ENCODE measurements at regions not wholly inside any gene's neighbourhood (a gene's known extent, or its start where the extent isn't known, plus 50 kb on each side); places are given as distances from the start of the nearest gene placed in this dataset.

DNA sequence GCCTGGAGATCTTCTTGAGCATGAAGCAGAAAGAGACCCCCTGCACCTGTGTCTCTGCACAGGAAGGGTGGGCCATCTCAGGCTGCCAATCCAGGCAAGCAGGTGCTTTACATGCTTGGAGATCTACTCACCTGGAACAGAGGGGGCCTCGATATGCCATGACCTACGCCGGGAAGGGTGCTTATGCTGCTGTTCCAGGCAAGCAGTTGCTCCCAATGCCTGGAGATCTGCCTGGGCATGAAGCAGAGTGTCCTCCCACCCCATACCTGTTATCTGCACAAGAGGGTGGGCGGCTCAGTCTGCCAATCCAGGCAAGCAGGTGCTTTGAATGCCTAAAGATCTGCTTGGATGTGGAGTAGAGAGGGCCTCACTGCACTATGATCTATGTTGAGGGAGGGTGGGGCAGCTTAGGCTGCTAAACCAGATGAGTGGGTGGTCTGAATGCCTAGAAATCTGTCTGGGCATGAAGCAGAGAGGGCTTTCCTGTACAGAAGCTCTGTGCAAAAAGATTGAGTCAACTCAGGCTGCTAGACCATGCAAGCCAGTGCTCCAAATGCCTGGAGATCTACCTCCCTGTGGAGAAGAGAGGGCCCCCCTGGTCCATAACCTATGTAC lies 104.5 kb upstream of the QRFPR start (continued):
- TF ChIP-seq CTCF (conservative IDR thresholded peaks at IDR 0.05; ENCODE audit: low read depth in 2 of 2) (no peak), POLR2AphosphoS5 (IDR thresholded peaks at IDR 0.05; ENCODE audit: low read depth) (no peak), JUNB (IDR thresholded peaks at IDR 0.05; ENCODE audit: unreplicated experiment) (no peak), EZH2phosphoT487 (IDR thresholded peaks at IDR 0.05; ENCODE audit: unreplicated experiment) (no peak), STAT1 (IDR thresholded peaks at IDR 0.05; ENCODE audit: unreplicated experiment) (no peak), CREB1 (CRISPR knock-in tag; IDR thresholded peaks at IDR 0.05; ENCODE audit: low read depth) (no peak)

- H2AFZ ChIP-seq, result peak overlapping the region; percentile 90
- H4K20me1 ChIP-seq (replicated peaks; ENCODE audit: insufficient read depth), result no peaks in the 10 kb centered on the region
- H3K4me1 ChIP-seq (ENCODE audit: insufficient read depth), result no peaks in the 10 kb centered on the region
- DNase-seq (ENCODE audit: low spot score) (peak; percentile 78), ATAC-seq (peak; percentile 99)
- H3K9me2 ChIP-seq (ENCODE audit: insufficient read depth), result no peaks in the 10 kb centered on the region
- Mint-ChIP-seq H3K9me3 (no peaks in the 10 kb centered on the region), H3K36me3 (ENCODE audit: low read depth) (no peaks in the 10 kb centered on the region), H3K27ac (no peak overlapping the region), H3K4me1 (no peaks in the 10 kb centered on the region), H3K4me3 (no peak overlapping the region), H3K27me3 (ENCODE audit: insufficient read depth, low read depth, poor library complexity) (peaks cover 3% of the 10 kb centered on the region)
- no peaks in the 10 kb centered on the region for H3K36me3 ChIP-seq (ENCODE audit: insufficient read depth)
- no peaks in the 10 kb centered on the region for H3K27me3 ChIP-seq (ENCODE audit: insufficient read depth)
- no peak overlapping the region for H3K27ac ChIP-seq (ENCODE audit: low read depth)
- H3K79me2 ChIP-seq (replicated peaks; ENCODE audit: insufficient read depth), result no peaks in the 10 kb centered on the region
- TF ChIP-seq EZH2 (IDR thresholded peaks at IDR 0.05; ENCODE audit: low read depth, unreplicated experiment) (no peak), CTCF (conservative IDR thresholded peaks at IDR 0.05; ENCODE audit: low read depth in 2 of 2) (peak; percentile 80 to 86), POLR2AphosphoS5 (IDR thresholded peaks at IDR 0.05; ENCODE audit: low read depth) (no peak), ZNF114 (CRISPR knock-in tag; IDR thresholded peaks at IDR 0.05) (no peak)
- no peak overlapping the region for H3K4me2 ChIP-seq
- no peak overlapping the region for H3K4me3 ChIP-seq
- H3F3A ChIP-seq (replicated peaks; ENCODE audit: low read depth), result no peaks in the 10 kb centered on the region
Observed at GRCh38 chr4:121484633-121485032, 103.8 kb upstream of the QRFPR start.

- H3K4me3 Mint-ChIP-seq, result no peak overlapping the region
- Histone ChIP-seq H3K27ac (ENCODE audit: low read depth) (no peak overlapping the region), H3K4me2 (no peak overlapping the region), H3K79me2 (replicated peaks; ENCODE audit: insufficient read depth) (no peaks in the 10 kb centered on the region), H4K20me1 (replicated peaks; ENCODE audit: insufficient read depth) (no peaks in the 10 kb centered on the region), H3K27me3 (ENCODE audit: insufficient read depth) (no peaks in the 10 kb centered on the region), H2AFZ (no peak overlapping the region; the same call in 1 of the 2 replicates), H3K9me2 (ENCODE audit: insufficient read depth) (no peaks in the 10 kb centered on the region), H3K4me3 (no peak overlapping the region), H3K36me3 (ENCODE audit: insufficient read depth) (no peaks in the 10 kb centered on the region), H3K4me1 (ENCODE audit: insufficient read depth) (no peaks in the 10 kb centered on the region), H3F3A (replicated peaks; ENCODE audit: low read depth) (no peaks in the 10 kb centered on the region)
- no peaks in the 10 kb centered on the region for H3K4me1 Mint-ChIP-seq
- no peak for DNase-seq (ENCODE audit: low spot score)
- H3K9me3 Mint-ChIP-seq, result peaks cover 7% of the 10 kb centered on the region; the same call in 1 of the 3 replicates
- no peaks in the 10 kb centered on the region for H3K36me3 Mint-ChIP-seq (ENCODE audit: low read depth)
- no peak overlapping the region for H3K27ac Mint-ChIP-seq
- no peak for ATAC-seq
- H3K27me3 Mint-ChIP-seq (ENCODE audit: insufficient read depth, low read depth, poor library complexity), result peaks cover 3% of the 10 kb centered on the region
- TF ChIP-seq REST (IDR thresholded peaks at IDR 0.05; ENCODE audit: unreplicated experiment) (no peak), CTCF (conservative IDR thresholded peaks at IDR 0.05; ENCODE audit: low read depth in 2 of 2) (no peak), JUNB (IDR thresholded peaks at IDR 0.05; ENCODE audit: unreplicated experiment) (no peak), ZNF114 (CRISPR knock-in tag; IDR thresholded peaks at IDR 0.05) (no peak), POLR2AphosphoS5 (IDR thresholded peaks at IDR 0.05; ENCODE audit: low read depth) (no peak), ETS1 (IDR thresholded peaks at IDR 0.05) (no peak)
Observed at GRCh38 chr4:121479808-121480207, 99.0 kb upstream of the QRFPR start.

Data from GM23338 (cell line).